Osteoblast (primary cell): ENCODE measurements at regions not wholly inside any gene's neighbourhood (a gene's known extent, or its start where the extent isn't known, plus 50 kb on each side); places are given as distances from the start of the nearest gene placed in this dataset.
A peak's percentile ranks its signal among the peaks of the same experiment; 100 is the strongest.

ENCODE experiments used
- DNase-seq: peaks from one replicate; pipeline ENCODE4 v3.0.0; 2011; ENCODE audit warnings: low spot score, mixed read lengths; ENCODE audit not compliant: insufficient read length; ENCODE audit errors: missing footprints
- H2AFZ ChIP-seq: 2 replicates; pipeline ENCODE4 v1.6.0; 2011; ENCODE audit warnings: mild to moderate bottlenecking, low read length
- H3K27ac ChIP-seq: 2 replicates; pipeline ENCODE4 v1.5.1; 2011; ENCODE audit warnings: mild to moderate bottlenecking, low read depth, low read length, moderate library complexity
- H3K27me3 ChIP-seq: 2 replicates; pipeline ENCODE4 v1.6.0; 2012; ENCODE audit warnings: mild to moderate bottlenecking, control low read depth, inconsistent platforms, low read length, moderate library complexity; ENCODE audit not compliant: insufficient read depth
- H3K36me3 ChIP-seq: 2 replicates; pipeline ENCODE4 v1.5.1; 2011; ENCODE audit warnings: mild to moderate bottlenecking, low read length, control low read depth, moderate library complexity; ENCODE audit not compliant: insufficient read depth
- H3K4me1 ChIP-seq: 2 replicates; pipeline ENCODE4 v1.5.1; 2011; ENCODE audit warnings: mild to moderate bottlenecking, low read length, control low read depth, moderate library complexity; ENCODE audit not compliant: insufficient read depth
- H3K4me2 ChIP-seq: 2 replicates; pipeline ENCODE4 v1.6.0; 2011; ENCODE audit warnings: mild to moderate bottlenecking, low read length; ENCODE audit not compliant: insufficient read depth
- H3K4me3 ChIP-seq: fragments of 200-600 bp; sonication (generic); 3 replicates; pipeline ENCODE4 v1.5.1; 2012; ENCODE audit warnings: mild to moderate bottlenecking, low read length, inconsistent platforms; ENCODE audit not compliant: insufficient read depth
- H3K79me2 ChIP-seq: 2 replicates; pipeline ENCODE4 v1.6.0; 2012; ENCODE audit warnings: mild to moderate bottlenecking, low read length, control low read depth, inconsistent platforms; ENCODE audit not compliant: insufficient read depth
- H3K9me3 ChIP-seq: 2 replicates; pipeline ENCODE4 v1.5.1; 2011; ENCODE audit warnings: low read depth, low read length, control low read depth
- H4K20me1 ChIP-seq: 2 replicates; pipeline ENCODE4 v1.6.0; 2012; ENCODE audit warnings: mild to moderate bottlenecking, low read length, control low read depth; ENCODE audit not compliant: insufficient read depth
- CTCF ChIP-seq: IDR thresholded peaks from 2 replicates; pipeline ENCODE4 v1.5.1; 2011; ENCODE audit warnings: mild to moderate bottlenecking, low read depth, low read length, moderate library complexity; ENCODE audit errors: extremely low read depth

DNA sequence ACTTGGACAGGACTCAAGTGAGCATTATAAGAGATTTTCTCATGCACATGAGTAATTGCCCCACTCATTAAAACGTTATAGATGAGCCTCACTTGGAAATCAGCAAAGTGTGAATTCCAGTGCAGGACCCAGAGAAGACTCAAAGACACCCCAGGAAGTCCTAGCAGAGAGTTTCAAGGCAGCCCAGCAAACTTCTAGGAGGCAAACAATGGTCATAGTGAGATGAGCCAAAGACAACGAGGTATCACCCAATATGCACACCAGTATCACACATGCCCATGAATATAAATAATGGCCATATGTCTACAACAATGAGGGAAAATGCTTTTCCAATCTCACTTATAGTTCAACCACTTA lies 245.9 kb downstream of the ACTL7B start:
- no peak for DNase-seq
- no peaks in the 10 kb centered on the region for H4K20me1 ChIP-seq
- H3K36me3 ChIP-seq = no peaks in the 10 kb centered on the region
- H3K27me3 ChIP-seq = no peaks in the 10 kb centered on the region
- H3K4me1 ChIP-seq = peaks cover 34% of the 10 kb centered on the region
- H3K9me3 ChIP-seq = no peaks in the 10 kb centered on the region
- H3K4me3 ChIP-seq = no peak overlapping the region
- H3K27ac ChIP-seq = peak overlapping the region; percentile 76
- no peaks in the 10 kb centered on the region for H3K79me2 ChIP-seq
- no peak for TF ChIP-seq CTCF
- H2AFZ ChIP-seq = no peak overlapping the region
- no peak overlapping the region for H3K4me2 ChIP-seq

- Histone ChIP-seq H3K36me3 (no peaks in the 10 kb centered on the region), H3K27me3 (no peaks in the 10 kb centered on the region), H4K20me1 (no peaks in the 10 kb centered on the region), H3K4me3 (no peak overlapping the region), H3K9me3 (no peaks in the 10 kb centered on the region), H2AFZ (no peak overlapping the region), H3K4me2 (no peak overlapping the region), H3K27ac (peak overlapping the region; percentile 76), H3K79me2 (no peaks in the 10 kb centered on the region), H3K4me1 (peaks cover 34% of the 10 kb centered on the region)
- TF ChIP-seq CTCF = no peak
- DNase-seq = peak; percentile 87
These were observed 246.4 kb downstream of the ACTL7B start for GRCh38 chr9:108609227-108609896.

DNA sequence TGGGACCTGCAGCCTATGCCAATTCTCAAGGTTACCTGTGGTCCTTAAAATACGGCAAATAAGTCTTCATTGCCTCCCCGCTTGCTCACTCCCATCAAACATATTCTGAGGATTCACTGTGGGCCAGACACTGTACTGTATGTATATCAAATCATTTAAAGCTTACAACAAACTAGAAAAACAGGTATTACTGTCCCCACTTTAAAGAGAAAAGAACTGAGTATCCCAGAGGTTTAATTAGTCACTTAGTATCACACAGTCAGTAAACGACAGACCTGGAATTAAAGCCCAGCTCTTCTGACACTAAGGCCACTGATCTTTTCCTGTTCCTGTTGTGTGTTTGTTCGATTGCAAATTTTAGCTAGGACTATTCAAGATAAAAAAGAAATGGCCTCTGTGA lies 248.2 kb downstream of the ACTL7B start:
- H3K4me1 ChIP-seq = peaks cover 34% of the 10 kb centered on the region
- H2AFZ ChIP-seq = no peak overlapping the region
- H3K27ac ChIP-seq = no peak overlapping the region
- no peak for DNase-seq
- TF ChIP-seq CTCF = no peak
- no peaks in the 10 kb centered on the region for H3K79me2 ChIP-seq
- H3K9me3 ChIP-seq = no peaks in the 10 kb centered on the region
- H3K4me3 ChIP-seq = no peak overlapping the region
- H4K20me1 ChIP-seq = no peaks in the 10 kb centered on the region
- no peaks in the 10 kb centered on the region for H3K27me3 ChIP-seq
- no peak overlapping the region for H3K4me2 ChIP-seq
- H3K36me3 ChIP-seq = no peaks in the 10 kb centered on the region

- Histone ChIP-seq H3K79me2 (no peaks in the 10 kb centered on the region), H2AFZ (no peak overlapping the region), H3K27me3 (no peaks in the 10 kb centered on the region), H3K36me3 (no peaks in the 10 kb centered on the region), H3K4me1 (peaks cover 34% of the 10 kb centered on the region), H3K4me3 (no peak overlapping the region), H4K20me1 (no peaks in the 10 kb centered on the region), H3K4me2 (peak overlapping the region; percentile 0), H3K9me3 (no peaks in the 10 kb centered on the region), H3K27ac (peak overlapping the region; percentile 73)
- peak; percentile 85 for DNase-seq
- no peak for TF ChIP-seq CTCF
These were observed 249.4 kb downstream of the ACTL7B start for GRCh38 chr9:108606401-108606800.
